ENCODE measurements at regions not wholly inside any gene's neighbourhood (a gene's known extent, or its start where the extent isn't known, plus 50 kb on each side); places are given as distances from the start of the nearest gene placed in this dataset.

- Histone ChIP-seq H3K4me3 (ENCODE audit: low read length) (no peak overlapping the region), H3K36me3 (ENCODE audit: control insufficient read depth, low read depth, low read length) (no peaks in the 10 kb centered on the region), H3K27ac (ENCODE audit: low read length) (no peak overlapping the region), H3K9me3 (ENCODE audit: control insufficient read depth, low read depth, low read length) (no peaks in the 10 kb centered on the region), H3K9ac (ENCODE audit: low read length) (no peak overlapping the region), H3K4me1 (ENCODE audit: control insufficient read depth, low read depth, low read length) (peaks cover 12% of the 10 kb centered on the region), H3K27me3 (ENCODE audit: control insufficient read depth, insufficient read depth, low read length) (no peaks in the 10 kb centered on the region)
Measured at GRCh38 chr3:73680391-73681095, 55.8 kb upstream of the PDZRN3 start.

GRCh38 chr3:73677336-73678024, 52.7 kb upstream of the PDZRN3 start:
- Histone ChIP-seq H3K27ac (ENCODE audit: low read length) (no peak overlapping the region), H3K4me1 (ENCODE audit: control insufficient read depth, low read depth, low read length) (peaks cover 24% of the 10 kb centered on the region), H3K4me3 (ENCODE audit: low read length) (no peak overlapping the region), H3K36me3 (ENCODE audit: control insufficient read depth, low read depth, low read length) (no peaks in the 10 kb centered on the region), H3K9me3 (ENCODE audit: control insufficient read depth, low read depth, low read length) (no peaks in the 10 kb centered on the region), H3K27me3 (ENCODE audit: control insufficient read depth, insufficient read depth, low read length) (no peaks in the 10 kb centered on the region), H3K9ac (ENCODE audit: low read length) (no peak overlapping the region)

All from iPS-18a (cell line).